Stimulated activated CD4-positive, alpha-beta T cell treated with anti-CD3 and anti-CD28 coated beads, Interleukin-2, amount 100 ng/mL, for 48 hours (primary cell): ENCODE measurements at regions not wholly inside any gene's neighbourhood (a gene's known extent, or its start where the extent isn't known, plus 50 kb on each side); places are given as distances from the start of the nearest gene placed in this dataset.
"Not testable (repeated sequence)": the region's sequence is repeated elsewhere in the genome, so short reads cannot be mapped to it uniquely, and the experiment has no call there.

Experiments used
- DNase-seq, 2 donors: peaks; one replicate each; pipeline ENCODE4 v3.0.0-alpha.2; 2020

- no peak for DNase-seq
Measured at GRCh38 chr10:31679936-31680335, 248.7 kb downstream of the ARHGAP12 start.

GRCh38 chr10:31678575-31679516, 249.8 kb downstream of the ARHGAP12 start:
- no peak for DNase-seq

GRCh38 chr10:31678139-31678536, 250.5 kb downstream of the ARHGAP12 start:
- DNase-seq = no peak

DNA sequence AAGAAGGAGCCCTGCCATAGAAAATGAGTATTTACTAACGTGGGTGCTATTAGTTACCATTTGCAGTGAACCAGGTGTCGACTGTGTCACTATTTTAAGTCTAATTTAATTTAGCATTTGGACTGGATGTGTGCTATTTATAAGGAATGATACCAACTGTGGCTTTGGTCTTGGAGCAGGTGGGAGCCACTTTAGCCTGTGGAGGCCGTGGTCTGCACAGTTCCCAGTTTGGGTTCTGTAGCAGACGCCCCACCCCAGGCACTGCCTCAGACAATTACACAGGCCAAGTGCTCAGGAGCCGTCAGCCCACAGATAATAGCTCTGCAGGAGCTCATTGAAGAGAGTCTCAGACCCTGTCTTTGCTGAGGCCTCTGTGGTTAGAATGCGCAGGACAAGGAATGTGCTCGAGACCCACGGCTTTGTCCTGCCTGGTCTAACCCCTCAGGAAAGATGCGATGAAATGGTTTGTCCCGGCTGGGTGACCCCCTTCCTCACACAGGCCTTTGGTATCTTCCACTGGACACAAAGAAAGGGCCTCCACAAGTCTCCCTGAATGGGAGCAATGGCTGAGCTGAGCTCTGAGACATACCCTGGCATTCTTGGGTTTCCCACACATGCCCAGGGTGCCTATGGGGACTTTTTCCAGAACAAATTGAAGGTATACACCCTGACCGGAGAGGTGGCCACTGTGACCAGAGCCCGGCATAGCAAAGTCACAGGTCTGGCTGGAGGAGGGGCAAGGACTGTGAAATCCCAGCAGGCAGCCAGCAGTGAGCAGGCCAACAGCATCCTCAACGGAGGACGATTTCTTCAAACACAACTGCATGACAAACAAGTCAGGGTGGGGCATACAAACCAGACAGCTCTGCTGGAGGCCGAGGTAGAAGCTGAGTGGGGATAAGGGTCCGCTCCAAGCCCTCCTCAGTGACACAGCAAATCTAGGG, 251.2 kb downstream of the ARHGAP12 start:
- DNase-seq = no peak

- no peak for DNase-seq
Measured at GRCh38 chr10:31675726-31676125, 252.9 kb downstream of the ARHGAP12 start.

- no peak for DNase-seq
Measured at GRCh38 chr10:31669357-31669756, 259.3 kb downstream of the ARHGAP12 start.

DNA sequence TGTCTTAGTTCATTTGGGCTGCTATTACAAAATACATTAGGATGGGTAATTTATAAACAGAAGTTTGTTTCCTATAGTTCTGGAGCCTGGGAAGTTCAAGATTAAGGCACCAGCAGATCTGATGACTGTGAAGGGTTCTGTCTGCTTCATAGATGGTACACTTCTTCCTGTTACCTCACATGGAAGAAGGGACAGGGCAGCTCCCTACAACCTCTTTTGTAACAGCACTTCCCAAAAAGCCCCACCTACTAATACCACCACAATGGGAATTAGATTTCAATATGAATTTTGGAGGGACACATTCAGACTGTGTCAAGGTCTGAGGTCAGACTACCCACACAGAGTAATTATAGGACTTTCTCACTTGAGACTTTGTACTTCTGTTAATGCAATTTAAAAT, 260.3 kb downstream of the ARHGAP12 start:
- DNase-seq = no peak

- DNase-seq = not testable (repeated sequence)
Measured at GRCh38 chr10:31665764-31666279, 262.8 kb downstream of the ARHGAP12 start.

- DNase-seq = no peak
Measured at GRCh38 chr10:31664803-31665202, 263.8 kb downstream of the ARHGAP12 start.

GRCh38 chr10:31664071-31664470, 264.6 kb downstream of the ARHGAP12 start:
- DNase-seq = not testable (repeated sequence)

DNA sequence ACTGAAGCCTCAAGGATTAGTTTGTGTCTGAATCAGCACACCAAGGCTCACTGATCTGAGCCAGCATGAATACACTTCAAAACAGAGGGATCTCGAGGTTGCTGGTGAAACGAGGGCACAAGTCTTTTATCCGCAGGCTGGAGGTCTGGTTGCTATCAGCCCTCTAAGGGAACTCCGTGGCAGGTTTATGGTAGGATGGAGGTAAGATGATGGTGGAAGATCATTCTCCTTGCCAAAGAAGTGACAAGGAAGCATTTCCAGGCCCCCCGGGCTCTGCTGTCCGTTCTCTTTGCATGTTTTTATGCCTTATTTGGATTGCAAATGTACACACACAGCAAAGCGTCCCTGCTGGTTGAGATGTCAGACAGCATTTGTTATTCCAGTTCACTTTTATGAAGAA, 268.3 kb downstream of the ARHGAP12 start:
- DNase-seq = no peak

DNA sequence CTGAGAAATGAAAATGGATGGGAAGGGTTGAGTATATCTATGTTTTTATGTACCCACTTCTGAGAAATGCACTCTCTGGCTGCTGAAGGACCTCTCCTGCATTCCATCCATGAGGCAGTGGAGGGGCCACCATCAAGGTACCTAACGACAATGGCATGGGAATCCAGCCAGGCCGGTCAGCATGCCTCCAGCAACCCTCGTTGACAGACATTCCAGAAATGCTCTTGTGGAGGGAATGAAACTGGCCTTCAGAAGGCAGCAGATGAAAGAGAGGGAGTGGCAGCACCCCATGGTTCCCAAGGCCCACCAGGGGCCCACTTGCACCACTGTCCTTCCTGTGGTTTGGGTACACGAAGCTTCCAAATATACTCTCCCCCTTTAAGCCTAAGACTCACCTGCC, 269.0 kb downstream of the ARHGAP12 start:
- no peak for DNase-seq

GRCh38 chr10:31657434-31657872, 271.2 kb downstream of the ARHGAP12 start:
- DNase-seq = no peak

GRCh38 chr10:31656851-31657433, 271.7 kb downstream of the ARHGAP12 start:
- DNase-seq = no peak

GRCh38 chr10:31652038-31652437, 276.6 kb downstream of the ARHGAP12 start:
- no peak for DNase-seq

- DNase-seq = no peak
Measured at GRCh38 chr10:31650010-31650409, 278.6 kb downstream of the ARHGAP12 start.

GRCh38 chr10:31648966-31649365, 279.7 kb downstream of the ARHGAP12 start:
- no peak for DNase-seq

DNA sequence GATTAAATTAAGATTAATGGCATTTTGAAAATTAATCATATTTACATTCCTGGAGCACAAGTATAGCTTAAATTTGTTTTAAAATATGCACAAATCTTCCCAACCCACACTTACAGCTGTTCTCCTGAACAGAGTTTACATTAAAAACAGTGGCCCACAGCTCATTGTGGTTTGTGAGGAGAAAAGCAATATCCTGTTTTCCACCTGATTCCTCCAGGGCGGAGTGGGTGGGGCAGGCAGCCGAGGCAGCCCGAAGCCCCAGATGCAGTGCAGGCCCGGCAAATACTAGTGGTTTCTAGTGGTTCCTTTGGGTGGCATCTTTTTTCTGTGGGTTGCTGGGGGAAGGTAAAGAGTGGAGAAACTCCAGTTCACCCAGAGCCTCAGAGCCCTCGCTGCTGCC, 280.8 kb downstream of the ARHGAP12 start:
- DNase-seq = no peak

GRCh38 chr10:31646519-31646918, 282.1 kb downstream of the ARHGAP12 start:
- no peak for DNase-seq

DNA sequence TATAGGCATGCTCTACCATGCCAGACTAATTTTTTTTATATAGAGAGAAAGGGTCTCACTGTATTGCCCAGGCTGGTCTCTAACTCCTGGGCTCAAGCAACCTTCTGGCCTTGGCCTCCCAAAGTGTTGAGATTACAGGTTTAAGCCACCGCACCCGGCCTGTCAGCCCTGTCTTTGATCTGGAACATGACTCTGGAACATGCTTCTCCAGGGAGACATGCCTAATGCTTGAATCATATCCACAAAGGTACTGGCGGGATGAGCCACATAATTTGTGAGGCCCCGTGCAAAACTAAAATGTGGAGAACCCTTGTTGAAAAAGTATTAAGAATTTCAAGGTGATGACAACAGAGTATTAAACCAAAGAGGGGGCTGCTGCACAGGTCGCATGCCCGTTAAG, 282.8 kb downstream of the ARHGAP12 start:
- no peak for DNase-seq

- DNase-seq = no peak
Measured at GRCh38 chr10:31644931-31645633, 283.5 kb downstream of the ARHGAP12 start.

DNA sequence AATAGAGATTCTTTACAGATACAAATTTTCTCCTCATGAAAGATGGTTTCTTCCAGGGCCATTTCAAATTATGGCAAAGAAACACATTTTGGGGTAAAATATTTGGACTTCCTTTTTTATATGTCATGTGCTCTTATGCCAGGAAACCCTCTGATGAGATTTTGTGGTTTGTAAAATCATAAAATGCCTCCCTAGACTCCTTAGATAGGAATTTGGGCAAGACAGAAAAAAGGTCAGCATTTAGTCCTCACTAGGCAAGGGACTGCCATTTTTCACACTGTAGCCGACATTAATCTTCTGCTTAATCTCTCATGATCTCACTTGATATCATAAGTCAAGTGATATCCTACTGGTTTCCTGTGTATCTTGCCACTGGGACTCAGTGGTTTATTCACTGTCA, 286.4 kb downstream of the ARHGAP12 start:
- DNase-seq = no peak
